ENCODE measurements at regions not wholly inside any gene's neighbourhood (a gene's known extent, or its start where the extent isn't known, plus 50 kb on each side); places are given as distances from the start of the nearest gene placed in this dataset.
"Not testable (repeated sequence)": the region's sequence is repeated elsewhere in the genome, so short reads cannot be mapped to it uniquely, and the experiment has no call there.

GRCh38 chr9:115668521-115668920 is 485.1 kb upstream of the PAPPA start:
- no peak for DNase-seq (ENCODE audit: low spot score)

GRCh38 chr9:115671236-115671962 is 482.2 kb upstream of the PAPPA start:
- no peak for DNase-seq (ENCODE audit: low spot score)

GRCh38 chr9:115671963-115672305 is 481.7 kb upstream of the PAPPA start:
- no peak for DNase-seq (ENCODE audit: low spot score)

GRCh38 chr9:115672477-115673316 is 480.9 kb upstream of the PAPPA start:
- no peak for DNase-seq (ENCODE audit: low spot score)

GRCh38 chr9:115673599-115673998 is 480.0 kb upstream of the PAPPA start:
- DNase-seq (ENCODE audit: low spot score): no peak

GRCh38 chr9:115674091-115674490 is 479.5 kb upstream of the PAPPA start:
- DNase-seq (ENCODE audit: low spot score): no peak

GRCh38 chr9:115675834-115676233 is 477.8 kb upstream of the PAPPA start:
- no peak for DNase-seq (ENCODE audit: low spot score)

GRCh38 chr9:115680231-115680630 is 473.4 kb upstream of the PAPPA start:
- DNase-seq (ENCODE audit: low spot score): no peak

GRCh38 chr9:115681585-115681984 is 472.0 kb upstream of the PAPPA start:
- DNase-seq (ENCODE audit: low spot score): no peak

GRCh38 chr9:115686069-115686468 is 467.5 kb upstream of the PAPPA start:
- no peak for DNase-seq (ENCODE audit: low spot score)

GRCh38 chr9:115687356-115687755 is 466.2 kb upstream of the PAPPA start:
- DNase-seq (ENCODE audit: low spot score): no peak

GRCh38 chr9:115689331-115689730 is 464.3 kb upstream of the PAPPA start:
- no peak for DNase-seq (ENCODE audit: low spot score)

- DNase-seq (ENCODE audit: low spot score): no peak
Observed at GRCh38 chr9:115690786-115691496, 462.6 kb upstream of the PAPPA start.

- no peak for DNase-seq (ENCODE audit: low spot score)
Observed at GRCh38 chr9:115691693-115692092, 461.9 kb upstream of the PAPPA start.

- DNase-seq (ENCODE audit: low spot score): not testable (repeated sequence)
Observed at GRCh38 chr9:115692868-115693267, 460.7 kb upstream of the PAPPA start.

- DNase-seq (ENCODE audit: low spot score): no peak
Observed at GRCh38 chr9:115694014-115694413, 459.6 kb upstream of the PAPPA start.

GRCh38 chr9:115694991-115695390 is 458.6 kb upstream of the PAPPA start:
- DNase-seq (ENCODE audit: low spot score): no peak

GRCh38 chr9:115712981-115713380 is 440.6 kb upstream of the PAPPA start:
- no peak for DNase-seq (ENCODE audit: low spot score)

GRCh38 chr9:115715666-115716065 is 437.9 kb upstream of the PAPPA start:
- DNase-seq (ENCODE audit: low spot score): no peak

GRCh38 chr9:115717298-115717697 is 436.3 kb upstream of the PAPPA start:
- no peak for DNase-seq (ENCODE audit: low spot score)

- no peak for DNase-seq (ENCODE audit: low spot score)
Observed at GRCh38 chr9:115717711-115718173, 435.8 kb upstream of the PAPPA start.

- no peak for DNase-seq (ENCODE audit: low spot score)
Observed at GRCh38 chr9:115730396-115730795, 423.2 kb upstream of the PAPPA start.

- no peak for DNase-seq (ENCODE audit: low spot score)
Observed at GRCh38 chr9:115730845-115731244, 422.7 kb upstream of the PAPPA start.
